Left lung (tissue), 4 donors: ENCODE measurements at regions not wholly inside any gene's neighbourhood (a gene's known extent, or its start where the extent isn't known, plus 50 kb on each side); places are given as distances from the start of the nearest gene placed in this dataset.

Source experiments
- ATAC-seq: fragments of 200-7000 bp; cut with Tn5 transposase; one replicate; pipeline ENCODE4 v1.9.1; 2020; ENCODE audit warnings: moderate library complexity
- DNase-seq, 4 donors: peaks; one replicate each; pipeline ENCODE4 v3.0.0-alpha.2; 2013 to 2020
- H3K27ac ChIP-seq, 2 donors: fragments of 200-600 bp; sonication (generic) in 1 of 2; one replicate each; pipeline versions ENCODE4 v1.5.0 to v1.8.0; 2020 to 2021
- H3K27me3 ChIP-seq, 2 donors: fragments of 200-600 bp; sonication (generic) in 1 of 2; one replicate each; pipeline versions ENCODE4 v1.5.0 to v1.8.0; 2020 to 2021
- H3K36me3 ChIP-seq, 2 donors: fragments of 200-600 bp; sonication (generic) in 1 of 2; one replicate each; pipeline versions ENCODE4 v1.5.0 to v1.8.0; 2020 to 2021
- H3K4me1 ChIP-seq, 2 donors: fragments of 200-600 bp; one replicate each; pipeline ENCODE4 v1.8.0; 2021
- H3K4me3 ChIP-seq, 2 donors: fragments of 200-600 bp; sonication (generic) in 1 of 2; one replicate each; pipeline versions ENCODE4 v1.5.0 to v1.8.0; 2020 to 2021; ENCODE audit warnings: mild to moderate bottlenecking in 1 of 2
- H3K9me3 ChIP-seq, 2 donors: fragments of 200-600 bp; sonication (generic) in 1 of 2; one replicate each; pipeline versions ENCODE4 v1.5.0 to v1.8.0; 2020 to 2021
- CTCF ChIP-seq, 2 donors: fragments of 200-600 bp; sonication (generic) in 1 of 2; IDR thresholded peaks; one replicate each; pipeline versions ENCODE4 v1.5.0 to v1.8.0; 2021; ENCODE audit warnings: antibody characterized with exemption in 2 of 2
- intact Hi-C, 2 donors: fragments of 100-400 bp; cut with DNase I; formaldehyde crosslinking; loops; one replicate each; pipeline versions ENCODE4 v1.11.2 to v1.14.2; 2022
- donor health status: DM: no; HTN: yes; CAD: no.
- donor health status: DM: no; HTN: no; CAD: no.

DNA sequence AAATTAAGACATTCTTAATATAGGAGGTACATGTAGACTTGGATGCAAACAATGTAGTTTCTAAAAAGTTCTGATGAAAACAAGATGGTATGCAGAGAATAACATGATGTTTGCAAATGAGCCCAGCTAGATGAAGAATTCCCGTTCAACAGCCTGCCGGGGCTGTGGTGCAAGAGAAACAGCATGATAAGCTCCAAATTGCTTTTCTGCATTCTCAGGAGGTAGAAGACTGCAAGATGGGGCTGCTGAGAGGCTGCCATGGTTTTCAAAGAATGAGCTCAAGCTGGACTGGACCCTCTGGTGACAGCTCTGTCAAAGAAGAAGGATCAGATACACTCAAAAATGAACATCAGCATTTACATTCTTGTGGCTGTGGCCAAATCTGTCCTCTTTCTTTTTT is 73.4 kb upstream of the PALS2 start:
- intact Hi-C loops: no loop called here

GRCh38 chr7:24500599-24500998 is 72.7 kb upstream of the PALS2 start:
- no peak overlapping the region for H3K27ac ChIP-seq
- H3K4me3 ChIP-seq: no peak overlapping the region
- ATAC-seq (no peak), DNase-seq (no peak)
- H3K4me1 ChIP-seq: no peaks in the 10 kb centered on the region
- no peaks in the 10 kb centered on the region for H3K36me3 ChIP-seq
- no peaks in the 10 kb centered on the region for H3K27me3 ChIP-seq
- TF ChIP-seq CTCF (IDR thresholded peaks at IDR 0.05): no peak
- no peaks in the 10 kb centered on the region for H3K9me3 ChIP-seq
- intact Hi-C loops: no loop called here

More for the DNA sequence above, 73.4 kb upstream of the PALS2 start:
- H3K4me1 ChIP-seq: no peaks in the 10 kb centered on the region
- no peaks in the 10 kb centered on the region for H3K36me3 ChIP-seq
- no peaks in the 10 kb centered on the region for H3K27me3 ChIP-seq
- TF ChIP-seq CTCF (IDR thresholded peaks at IDR 0.05): no peak
- no peaks in the 10 kb centered on the region for H3K9me3 ChIP-seq
- H3K27ac ChIP-seq: no peak overlapping the region
- no peak for DNase-seq
- no peak overlapping the region for H3K4me3 ChIP-seq
- ATAC-seq: no peak

DNA sequence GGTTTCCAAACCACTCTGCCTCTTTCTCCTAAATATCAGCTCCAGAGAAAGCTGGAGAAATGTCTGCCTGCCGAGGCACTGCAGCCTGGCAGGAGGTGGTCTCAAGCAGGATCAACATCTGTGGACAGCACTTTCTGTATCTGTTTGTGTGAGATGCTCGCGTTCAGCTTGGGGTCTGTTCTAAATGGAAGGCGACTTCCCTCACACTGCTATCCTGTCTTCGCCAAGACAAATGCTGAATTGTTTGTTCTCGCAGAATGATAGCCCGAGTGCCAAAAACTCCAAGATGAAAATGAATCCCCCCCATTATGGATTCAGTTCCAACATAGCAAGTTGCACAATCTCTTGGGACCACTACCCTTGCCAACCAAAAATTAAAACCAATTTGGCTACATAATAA is 72.2 kb upstream of the PALS2 start:
- no peak for TF ChIP-seq CTCF (IDR thresholded peaks at IDR 0.05)
- no peak for ATAC-seq
- Histone ChIP-seq H3K9me3 (no peaks in the 10 kb centered on the region), H3K27me3 (no peaks in the 10 kb centered on the region), H3K36me3 (no peaks in the 10 kb centered on the region), H3K27ac (no peak overlapping the region), H3K4me1 (no peaks in the 10 kb centered on the region), H3K4me3 (no peak overlapping the region)
- intact Hi-C loops: no loop called here
- DNase-seq: no peak

DNA sequence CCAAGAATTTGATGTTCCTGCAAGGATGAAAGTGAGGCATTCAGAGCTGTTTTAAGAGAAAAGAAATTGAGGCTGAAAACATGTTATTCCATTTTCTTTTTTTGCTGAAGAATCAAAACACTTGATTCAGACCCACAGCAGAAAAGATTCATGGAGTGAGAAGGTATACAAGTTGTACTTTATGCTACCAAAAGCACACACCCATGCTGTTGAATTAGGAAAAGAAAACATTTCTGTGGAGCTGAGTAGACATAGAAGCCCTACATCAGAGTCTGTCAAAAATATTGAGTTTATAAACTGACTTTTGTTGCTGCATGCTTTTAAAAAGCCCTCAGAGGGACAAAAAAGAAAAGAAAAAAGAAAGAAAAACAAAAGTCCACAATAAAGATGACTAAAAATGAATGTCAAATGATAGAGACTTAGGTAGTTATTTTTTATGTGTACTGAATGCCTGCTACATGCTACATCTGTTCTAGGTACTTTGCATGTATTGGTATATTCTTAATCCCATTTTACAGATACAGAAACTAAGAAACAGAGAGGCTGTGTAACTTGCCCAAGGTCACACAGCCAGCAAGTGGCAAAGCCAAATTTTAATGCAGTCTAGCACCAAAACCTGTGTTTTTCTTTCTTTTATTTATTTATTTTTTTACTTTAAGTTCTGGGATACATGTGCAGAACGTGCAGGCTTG is 71.7 kb upstream of the PALS2 start:
- no peak for DNase-seq
- no peaks in the 10 kb centered on the region for H3K4me1 ChIP-seq
- no peak for ATAC-seq
- H3K27ac ChIP-seq: no peak overlapping the region
- intact Hi-C loops: no loop called here
- no peaks in the 10 kb centered on the region for H3K36me3 ChIP-seq
- no peaks in the 10 kb centered on the region for H3K9me3 ChIP-seq
- no peak for TF ChIP-seq CTCF (IDR thresholded peaks at IDR 0.05)
- no peak overlapping the region for H3K4me3 ChIP-seq
- H3K27me3 ChIP-seq: no peaks in the 10 kb centered on the region

DNA sequence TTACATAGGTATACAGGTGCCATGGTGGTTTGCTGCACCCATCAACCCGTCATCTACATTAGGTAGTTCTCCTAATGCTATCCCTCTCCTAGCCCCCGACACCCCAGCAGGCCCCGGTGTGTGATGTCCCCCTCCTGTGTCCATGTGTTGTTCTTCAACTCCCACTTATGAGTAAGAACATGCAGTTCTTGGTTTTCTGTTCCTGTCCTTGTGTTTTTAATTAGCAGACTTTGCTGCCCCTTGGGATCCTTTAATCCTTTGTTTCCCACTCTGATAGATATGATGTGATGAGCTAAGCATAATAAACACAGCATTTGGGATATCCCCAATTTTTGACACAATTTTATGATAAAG is 71.1 kb upstream of the PALS2 start:
- no peak for ATAC-seq
- intact Hi-C loops: no loop called here

More for the DNA sequence above, 71.1 kb upstream of the PALS2 start:
- TF ChIP-seq CTCF (IDR thresholded peaks at IDR 0.05): no peak
- H3K27me3 ChIP-seq: no peaks in the 10 kb centered on the region
- H3K9me3 ChIP-seq: no peaks in the 10 kb centered on the region
- no peaks in the 10 kb centered on the region for H3K36me3 ChIP-seq
- no peak overlapping the region for H3K27ac ChIP-seq
- peak in 1 of 4 donors; percentile 57 for DNase-seq
- no peaks in the 10 kb centered on the region for H3K4me1 ChIP-seq
- H3K4me3 ChIP-seq: no peak overlapping the region
